Smooth muscle cell (in vitro differentiated cells): ENCODE measurements at regions not wholly inside any gene's neighbourhood (a gene's known extent, or its start where the extent isn't known, plus 50 kb on each side); places are given as distances from the start of the nearest gene placed in this dataset.

Experiments used
- DNase-seq: peaks from one replicate; lab custom pipeline; 2025; ENCODE audit not compliant: unreplicated experiment; lab: John Stamatoyannopoulos, UW
- H2AFZ ChIP-seq: fragments of 200-600 bp; sonication (generic); 2 replicates; pipeline ENCODE4 v1.6.0; 2016; ENCODE audit warnings: antibody characterized with exemption, low read depth, mild to moderate bottlenecking
- H3F3A ChIP-seq: fragments of 200-600 bp; sonication (generic); 2 replicates; pipeline ENCODE4 v1.6.0; 2017; ENCODE audit warnings: antibody characterized with exemption, low read depth
- H3K27ac ChIP-seq: fragments of 200-600 bp; sonication (generic); 2 replicates; pipeline ENCODE4 v1.5.1; 2016; ENCODE audit warnings: low read depth, mild to moderate bottlenecking
- H3K27me3 ChIP-seq: fragments of 200-600 bp; sonication (generic); 2 replicates; pipeline ENCODE4 v1.6.1; 2016; ENCODE audit warnings: low read depth, mild to moderate bottlenecking
- H3K36me3 ChIP-seq: fragments of 200-600 bp; sonication (generic); 2 replicates; pipeline ENCODE4 v1.5.1; 2016; ENCODE audit warnings: low read depth
- H3K4me1 ChIP-seq: fragments of 200-600 bp; sonication (generic); 2 replicates; pipeline ENCODE4 v1.5.1; 2016; ENCODE audit warnings: low read depth
- H3K4me2 ChIP-seq: fragments of 200-600 bp; sonication (generic); 2 replicates; pipeline ENCODE4 v1.6.0; 2016; ENCODE audit warnings: mild to moderate bottlenecking
- H3K4me3 ChIP-seq: fragments of 200-600 bp; sonication (generic); 2 replicates; pipeline ENCODE4 v1.5.1; 2016; ENCODE audit warnings: mild to moderate bottlenecking
- H3K79me2 ChIP-seq: fragments of 200-600 bp; sonication (generic); 2 replicates; pipeline ENCODE4 v1.6.0; 2016; ENCODE audit warnings: low read depth, mild to moderate bottlenecking
- H3K9ac ChIP-seq: fragments of 200-600 bp; sonication (generic); 2 replicates; pipeline ENCODE4 v1.6.0; 2016; ENCODE audit warnings: low read depth
- H3K9me3 ChIP-seq: fragments of 200-600 bp; sonication (generic); replicated peaks from 2 replicates; pipeline ENCODE4 v1.5.1; 2016; ENCODE audit warnings: low read depth
- H4K20me1 ChIP-seq: fragments of 200-600 bp; sonication (generic); 2 replicates; pipeline ENCODE4 v1.6.0; 2016; ENCODE audit warnings: low read depth
- CTCF ChIP-seq: fragments of 200-600 bp; sonication (generic); IDR thresholded peaks from 2 replicates; pipeline ENCODE4 v1.5.1; 2017; ENCODE audit warnings: borderline replicate concordance, mild to moderate bottlenecking, antibody characterized with exemption; ENCODE audit not compliant: insufficient read depth, poor library complexity, severe bottlenecking
- WGBS: methylation state at CpG from one replicate; pipeline ENCODE4 v1.1.7; 2016; ENCODE audit warnings: low lambda C conversion rate; 5-methylcytosine and 5-hydroxymethylcytosine counted together

GRCh38 chr9:87800456-87800855, 74.5 kb downstream of the CTSL start:
- WGBS, result 53% methylated on average over 7 of the region's 7 CpGs
- Histone ChIP-seq H3K9me3 (no peaks in the 10 kb centered on the region), H4K20me1 (no peaks in the 10 kb centered on the region), H3K4me1 (no peaks in the 10 kb centered on the region), H3K4me3 (no peak overlapping the region), H3K27me3 (no peaks in the 10 kb centered on the region), H3K79me2 (no peaks in the 10 kb centered on the region), H2AFZ (no peak overlapping the region), H3F3A (no peaks in the 10 kb centered on the region), H3K9ac (no peak overlapping the region), H3K27ac (no peak overlapping the region), H3K4me2 (no peak overlapping the region), H3K36me3 (no peaks in the 10 kb centered on the region)
- no peak for TF ChIP-seq CTCF
- no peak for DNase-seq

GRCh38 chr9:87801013-87801412, 75.1 kb downstream of the CTSL start:
- no peaks in the 10 kb centered on the region for H3F3A ChIP-seq
- DNase-seq, result no peak
- H3K4me1 ChIP-seq, result no peaks in the 10 kb centered on the region
- H3K27ac ChIP-seq, result no peak overlapping the region
- H3K4me3 ChIP-seq, result no peak overlapping the region
- H3K36me3 ChIP-seq, result no peaks in the 10 kb centered on the region
- 66% methylated on average over 4 of the region's 4 CpGs for WGBS
- no peak overlapping the region for H3K9ac ChIP-seq
- TF ChIP-seq CTCF, result no peak
- no peak overlapping the region for H3K4me2 ChIP-seq
- H3K27me3 ChIP-seq, result no peaks in the 10 kb centered on the region
- no peak overlapping the region for H2AFZ ChIP-seq
- H3K9me3 ChIP-seq, result no peaks in the 10 kb centered on the region
- H4K20me1 ChIP-seq, result no peaks in the 10 kb centered on the region
- H3K79me2 ChIP-seq, result no peaks in the 10 kb centered on the region

GRCh38 chr9:87803166-87803565, 77.2 kb downstream of the CTSL start:
- TF ChIP-seq CTCF, result no peak
- no peak overlapping the region for H3K4me2 ChIP-seq
- 89% methylated on average over 15 of the region's 15 CpGs for WGBS

GRCh38 chr9:87803623-87804345, 77.9 kb downstream of the CTSL start:
- Histone ChIP-seq H4K20me1 (no peaks in the 10 kb centered on the region), H3K27ac (no peak overlapping the region), H3K79me2 (no peaks in the 10 kb centered on the region), H3K27me3 (no peaks in the 10 kb centered on the region), H3K4me1 (no peaks in the 10 kb centered on the region), H2AFZ (no peak overlapping the region), H3K36me3 (no peaks in the 10 kb centered on the region), H3K4me3 (no peak overlapping the region), H3K9ac (no peak overlapping the region), H3K4me2 (no peak overlapping the region), H3F3A (no peaks in the 10 kb centered on the region), H3K9me3 (no peaks in the 10 kb centered on the region)
- no peak for TF ChIP-seq CTCF
- no peak for DNase-seq
- 83% methylated on average over 9 of the region's 9 CpGs for WGBS

More at GRCh38 chr9:87803166-87803565, 77.2 kb downstream of the CTSL start:
- Histone ChIP-seq H3K4me3 (no peak overlapping the region), H3K79me2 (no peaks in the 10 kb centered on the region), H2AFZ (no peak overlapping the region), H3K36me3 (no peaks in the 10 kb centered on the region), H4K20me1 (no peaks in the 10 kb centered on the region), H3K9me3 (no peaks in the 10 kb centered on the region), H3K27me3 (no peaks in the 10 kb centered on the region), H3F3A (no peaks in the 10 kb centered on the region), H3K27ac (no peak overlapping the region), H3K4me1 (no peaks in the 10 kb centered on the region), H3K9ac (no peak overlapping the region)
- DNase-seq, result no peak
